ENCODE measurements at regions not wholly inside any gene's neighbourhood (a gene's known extent, or its start where the extent isn't known, plus 50 kb on each side); places are given as distances from the start of the nearest gene placed in this dataset.
"Not testable (repeated sequence)": the region's sequence is repeated elsewhere in the genome, so short reads cannot be mapped to it uniquely, and the experiment has no call there.

DNA sequence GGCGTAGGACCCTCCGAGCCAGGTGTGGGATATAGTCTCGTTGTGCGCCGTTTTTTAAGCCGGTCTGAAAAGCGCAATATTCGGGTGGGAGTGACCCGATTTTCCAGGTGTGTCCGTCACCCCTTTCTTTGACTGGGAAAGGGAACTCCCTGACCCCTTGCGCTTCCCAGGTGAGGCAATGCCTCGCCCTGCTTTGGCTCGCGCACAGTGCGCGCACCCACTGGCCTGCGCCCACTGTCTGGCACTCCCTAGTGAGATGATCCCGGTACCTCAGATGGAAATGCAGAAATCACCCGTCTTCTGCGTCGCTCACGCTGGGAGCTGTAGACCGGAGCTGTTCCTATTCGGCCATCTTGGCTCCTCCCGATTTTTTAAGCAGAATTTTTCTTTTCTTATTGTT lies 323.9 kb downstream of the NUF2 start:
- TF ChIP-seq, protein P1, sequence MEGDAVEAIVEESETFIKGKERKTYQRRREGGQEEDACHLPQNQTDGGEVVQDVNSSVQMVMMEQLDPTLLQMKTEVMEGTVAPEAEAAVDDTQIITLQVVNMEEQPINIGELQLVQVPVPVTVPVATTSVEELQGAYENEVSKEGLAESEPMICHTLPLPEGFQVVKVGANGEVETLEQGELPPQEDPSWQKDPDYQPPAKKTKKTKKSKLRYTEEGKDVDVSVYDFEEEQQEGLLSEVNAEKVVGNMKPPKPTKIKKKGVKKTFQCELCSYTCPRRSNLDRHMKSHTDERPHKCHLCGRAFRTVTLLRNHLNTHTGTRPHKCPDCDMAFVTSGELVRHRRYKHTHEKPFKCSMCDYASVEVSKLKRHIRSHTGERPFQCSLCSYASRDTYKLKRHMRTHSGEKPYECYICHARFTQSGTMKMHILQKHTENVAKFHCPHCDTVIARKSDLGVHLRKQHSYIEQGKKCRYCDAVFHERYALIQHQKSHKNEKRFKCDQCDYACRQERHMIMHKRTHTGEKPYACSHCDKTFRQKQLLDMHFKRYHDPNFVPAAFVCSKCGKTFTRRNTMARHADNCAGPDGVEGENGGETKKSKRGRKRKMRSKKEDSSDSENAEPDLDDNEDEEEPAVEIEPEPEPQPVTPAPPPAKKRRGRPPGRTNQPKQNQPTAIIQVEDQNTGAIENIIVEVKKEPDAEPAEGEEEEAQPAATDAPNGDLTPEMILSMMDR (IDR thresholded peaks at IDR 0.05), result not testable (repeated sequence)
- TF ChIP-seq POLR2A (IDR thresholded peaks at IDR 0.05), result not testable (repeated sequence)

All from Peyer's patch (tissue), 4 donors.